Naive thymus-derived CD4-positive, alpha-beta T cell (primary cell): ENCODE measurements at regions not wholly inside any gene's neighbourhood (a gene's known extent, or its start where the extent isn't known, plus 50 kb on each side); places are given as distances from the start of the nearest gene placed in this dataset.
A peak's percentile ranks its signal among the peaks of the same experiment; 100 is the strongest.

Source experiments
- ATAC-seq: fragments of 150-1000 bp; cut with Tn5 transposase; 2 replicates; pipeline ENCODE4 v1.10.0; 2021; ENCODE audit warnings: mild to moderate bottlenecking, moderate library complexity
- CTCF ChIA-PET: fragments of 350-600 bp; sonication (Branson Sonifier 250); formaldehyde crosslinking; loops from one replicate; lab custom pipeline; 2021; ENCODE audit warnings: antibody characterized with exemption; lab: Charles Lee
- POLR2A ChIA-PET: fragments of 350-600 bp; sonication (Branson Sonifier 250); formaldehyde crosslinking; loops from one replicate; lab custom pipeline; 2021; ENCODE audit warnings: antibody characterized with exemption, inconsistent platforms; lab: Charles Lee
- DNase-seq, 9 donors: peaks; one replicate each; pipeline versions ENCODE4 v3.0.0 to v3.0.0-alpha.2; 2020 to 2022; ENCODE audit warnings: mixed read lengths in 1 of 9
- H3K27ac ChIP-seq: one replicate; pipeline ENCODE4 v1.7.0; 2013; ENCODE audit warnings: mild to moderate bottlenecking, low read depth, low read length, moderate library complexity
- H3K27me3 ChIP-seq, 2 donors: one replicate each; pipeline ENCODE4 v1.7.0; 2013; ENCODE audit warnings: low read length in 2 of 2, mild to moderate bottlenecking in 2 of 2, moderate library complexity in 2 of 2; ENCODE audit not compliant: control insufficient read depth in 2 of 2, insufficient read depth in 2 of 2
- H3K36me3 ChIP-seq, 3 experiments: 1 replicate in 2 of 3; 2 replicates in 1 of 3; pipeline ENCODE4 v1.7.0; 2013; ENCODE audit warnings: low read length in 3 of 3, mild to moderate bottlenecking in 3 of 3, moderate library complexity in 1 of 3; ENCODE audit not compliant: insufficient read depth in 3 of 3, control insufficient read depth in 2 of 3
- H3K4me1 ChIP-seq, 2 donors: one replicate each; pipeline ENCODE4 v1.7.0; 2013; ENCODE audit warnings: low read length in 2 of 2, mild to moderate bottlenecking in 2 of 2, moderate library complexity in 1 of 2; ENCODE audit not compliant: control insufficient read depth in 2 of 2, insufficient read depth in 2 of 2
- H3K4me3 ChIP-seq: 2 replicates; pipeline ENCODE4 v1.7.0; 2013; ENCODE audit warnings: mild to moderate bottlenecking, low read length
- H3K9me3 ChIP-seq, 3 experiments: 1 replicate in 2 of 3; 2 replicates in 1 of 3; pipeline ENCODE4 v1.7.0; 2013; ENCODE audit warnings: low read length in 3 of 3; ENCODE audit not compliant: control insufficient read depth in 2 of 3
- H3K27ac Mint-ChIP-seq, 9 donors: one replicate each; pipeline ENCODE4 v1.8.0; 2020 to 2022; ENCODE audit warnings: mixed read lengths in 9 of 9, mild to moderate bottlenecking in 8 of 9, moderate library complexity in 5 of 9, inconsistent platforms in 2 of 9
- H3K27me3 Mint-ChIP-seq, 5 donors: one replicate each; pipeline ENCODE4 v1.8.0; 2021 to 2022; ENCODE audit warnings: mixed read lengths in 5 of 5, mild to moderate bottlenecking in 1 of 5
- H3K36me3 Mint-ChIP-seq, 5 donors: one replicate each; pipeline ENCODE4 v1.8.0; 2020 to 2022; ENCODE audit warnings: mixed read lengths in 5 of 5, mild to moderate bottlenecking in 3 of 5, inconsistent platforms in 1 of 5
- H3K4me1 Mint-ChIP-seq, 7 donors: one replicate each; pipeline ENCODE4 v1.8.0; 2020 to 2022; ENCODE audit warnings: mixed read lengths in 7 of 7, mild to moderate bottlenecking in 3 of 7, inconsistent platforms in 1 of 7
- H3K4me3 Mint-ChIP-seq, 10 donors: one replicate each; pipeline ENCODE4 v1.8.0; 2020 to 2022; ENCODE audit warnings: mild to moderate bottlenecking in 10 of 10, mixed read lengths in 10 of 10, moderate library complexity in 6 of 10, inconsistent platforms in 2 of 10
- H3K9me3 Mint-ChIP-seq, 11 donors: one replicate each; pipeline ENCODE4 v1.8.0; 2020 to 2022; ENCODE audit warnings: mixed read lengths in 11 of 11, mild to moderate bottlenecking in 4 of 11, inconsistent platforms in 1 of 11, moderate library complexity in 1 of 11
- intact Hi-C, 2 donors: fragments of 100-400 bp; cut with micrococcal nuclease; formaldehyde crosslinking; loops; one replicate each; pipeline ENCODE4 v1.15.1; 2023

DNA sequence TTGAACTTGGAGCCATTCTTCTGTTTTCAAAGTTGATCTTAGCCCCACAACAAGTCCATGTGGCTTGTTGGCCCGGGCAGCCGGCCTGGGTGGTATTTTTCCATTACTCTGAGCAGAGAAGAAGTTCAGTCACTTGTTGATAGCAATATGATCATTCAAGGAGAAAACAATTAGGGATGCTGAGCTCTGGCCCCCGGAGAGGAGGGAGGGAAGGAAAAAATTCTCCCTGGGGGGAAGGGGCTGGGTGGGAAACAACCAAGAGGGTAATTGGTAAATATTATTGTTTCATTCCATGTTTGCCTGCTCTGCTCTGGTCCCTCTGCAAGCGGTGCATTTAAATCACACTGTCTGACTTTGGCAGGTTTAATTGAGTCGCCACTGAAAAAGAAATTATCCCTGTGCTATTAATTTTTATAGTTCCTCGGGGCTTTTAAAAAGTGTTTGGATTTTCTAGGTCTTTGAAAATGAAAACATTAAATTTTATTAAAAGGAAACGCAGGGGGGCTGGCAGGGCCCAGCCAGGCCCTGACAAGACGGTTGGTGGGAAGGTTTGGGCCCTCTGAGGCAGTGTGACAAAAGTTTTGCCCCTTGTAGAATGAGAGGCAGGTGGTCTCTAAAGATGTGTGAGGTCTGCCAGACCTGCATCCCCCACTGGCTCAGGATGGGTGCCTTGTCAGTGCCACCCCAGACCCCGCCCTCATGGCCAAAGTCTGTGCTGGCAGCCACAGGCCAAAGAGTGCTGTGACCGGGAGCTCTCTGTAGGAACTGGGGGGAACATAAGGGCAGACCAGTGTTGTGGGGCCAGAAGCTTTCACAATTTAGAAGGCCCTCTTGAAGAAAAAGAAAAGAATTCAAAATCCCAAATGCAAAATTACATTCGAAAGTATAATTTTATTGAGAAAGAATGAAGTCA, 52.5 kb upstream of the SLC14A2 start:
- Mint-ChIP-seq H3K27me3 (peaks cover 0 to 6% (median 0%) of the 10 kb centered on the region in 5 donors), H3K4me3 (no peak overlapping the region), H3K27ac (peak overlapping the region in 1 of 9 donors; percentile 6), H3K36me3 (no peaks in the 10 kb centered on the region), H3K4me1 (no peaks in the 10 kb centered on the region), H3K9me3 (no peaks in the 10 kb centered on the region)
- intact Hi-C loops: no loop called here
- no peak for ATAC-seq
- H3K27me3 ChIP-seq: no peaks in the 10 kb centered on the region
- no peaks in the 10 kb centered on the region for H3K4me1 ChIP-seq
- ChIA-PET POLR2A (no interaction called here), CTCF (no interaction called here)
- H3K27ac ChIP-seq: no peak overlapping the region
- DNase-seq: no peak
- no peaks in the 10 kb centered on the region for H3K9me3 ChIP-seq
- H3K4me3 ChIP-seq: no peak overlapping the region
- no peaks in the 10 kb centered on the region for H3K36me3 ChIP-seq

DNA sequence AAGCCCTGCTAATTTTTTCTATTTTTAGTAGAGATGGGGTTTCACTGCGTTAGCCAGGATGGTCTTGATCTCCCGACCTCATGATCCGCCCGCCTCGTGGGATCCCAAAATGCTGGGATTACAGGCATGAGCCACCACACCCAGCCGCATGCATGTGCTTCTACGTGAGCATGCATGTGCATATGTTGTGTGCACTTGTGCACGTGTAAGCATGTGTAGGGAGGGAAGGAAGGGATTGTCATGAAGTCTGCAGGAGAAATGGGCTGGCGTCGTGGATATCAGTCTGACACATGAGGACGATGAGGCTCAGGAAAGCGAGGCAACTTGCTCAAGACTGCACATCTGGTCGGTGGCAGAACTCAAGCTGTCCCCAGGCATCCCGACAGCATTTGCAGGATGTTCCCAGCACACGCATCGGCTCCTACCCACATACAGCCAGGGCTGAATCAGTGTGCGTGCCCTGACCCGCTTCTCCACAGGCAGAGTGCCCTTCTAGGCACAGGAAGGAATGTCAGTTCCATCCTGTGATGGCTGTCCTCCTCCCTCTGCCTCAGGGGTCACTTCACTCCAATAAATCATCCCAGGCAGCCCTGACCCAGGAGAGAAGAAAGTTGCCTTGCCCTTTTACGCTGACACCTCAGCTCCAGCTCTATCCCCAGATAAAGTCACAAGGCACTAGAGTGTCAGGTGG, 49.9 kb upstream of the SLC14A2 start:
- ATAC-seq: no peak
- H3K9me3 Mint-ChIP-seq: peaks cover 0 to 7% (median 0%) of the 10 kb centered on the region in 11 donors
- Histone ChIP-seq H3K9me3 (no peaks in the 10 kb centered on the region), H3K4me1 (no peaks in the 10 kb centered on the region), H3K27ac (no peak overlapping the region), H3K4me3 (no peak overlapping the region), H3K36me3 (no peaks in the 10 kb centered on the region), H3K27me3 (no peaks in the 10 kb centered on the region)
- no peak overlapping the region for H3K4me3 Mint-ChIP-seq
- no peaks in the 10 kb centered on the region for H3K4me1 Mint-ChIP-seq
- POLR2A ChIA-PET: no interaction called here
- CTCF ChIA-PET: no interaction called here
- H3K36me3 Mint-ChIP-seq: peaks cover 0 to 5% (median 0%) of the 10 kb centered on the region in 5 donors
- DNase-seq: no peak
- H3K27me3 Mint-ChIP-seq: peaks cover 0 to 7% (median 6%) of the 10 kb centered on the region in 5 donors
- H3K27ac Mint-ChIP-seq: no peak overlapping the region
- intact Hi-C loops: no loop called here
